Naive thymus-derived CD8-positive, alpha-beta T cell (primary cell): ENCODE measurements at regions not wholly inside any gene's neighbourhood (a gene's known extent, or its start where the extent isn't known, plus 50 kb on each side); places are given as distances from the start of the nearest gene placed in this dataset.
"Not testable (repeated sequence)": the region's sequence is repeated elsewhere in the genome, so short reads cannot be mapped to it uniquely, and the experiment has no call there.

Source experiments
- ATAC-seq, 2 donors: fragments of 150-1000 bp; cut with Tn5 transposase in 1 of 2; sonication (Bioruptor Pico), chemical (Tn5 transposase) in 1 of 2; 1 replicate in 1 of 2; 2 replicates in 1 of 2; pipeline ENCODE4 v1.10.0; 2021; ENCODE audit warnings: mild to moderate bottlenecking in 2 of 2, moderate library complexity in 2 of 2
- POLR2A ChIA-PET: fragments of 350-600 bp; sonication (Branson Sonifier 250); formaldehyde crosslinking; loops from one replicate; lab custom pipeline; 2021; ENCODE audit warnings: antibody characterized with exemption; lab: Charles Lee
- DNase-seq, 10 donors: peaks; one replicate each; pipeline versions ENCODE4 v3.0.0 to v3.0.0-alpha.2; 2020 to 2022
- H3K27ac Mint-ChIP-seq, 10 donors: one replicate each; pipeline ENCODE4 v1.8.0; 2020 to 2022; ENCODE audit warnings: mild to moderate bottlenecking in 10 of 10, mixed read lengths in 10 of 10, moderate library complexity in 4 of 10, inconsistent platforms in 1 of 10
- H3K27me3 Mint-ChIP-seq, 5 donors: one replicate each; pipeline ENCODE4 v1.8.0; 2021 to 2022; ENCODE audit warnings: mixed read lengths in 5 of 5
- H3K36me3 Mint-ChIP-seq, 3 donors: one replicate each; pipeline ENCODE4 v1.8.0; 2020 to 2022; ENCODE audit warnings: mixed read lengths in 3 of 3, mild to moderate bottlenecking in 2 of 3, inconsistent platforms in 1 of 3
- H3K4me1 Mint-ChIP-seq, 4 donors: one replicate each; pipeline ENCODE4 v1.8.0; 2021 to 2022; ENCODE audit warnings: mixed read lengths in 4 of 4
- H3K4me3 Mint-ChIP-seq, 10 donors: one replicate each; pipeline ENCODE4 v1.8.0; 2020 to 2022; ENCODE audit warnings: mild to moderate bottlenecking in 10 of 10, mixed read lengths in 10 of 10, moderate library complexity in 6 of 10, inconsistent platforms in 1 of 10
- H3K9me3 Mint-ChIP-seq, 9 donors: one replicate each; pipeline ENCODE4 v1.8.0; 2020 to 2022; ENCODE audit warnings: mixed read lengths in 9 of 9, mild to moderate bottlenecking in 3 of 9, inconsistent platforms in 1 of 9, moderate library complexity in 1 of 9

DNA sequence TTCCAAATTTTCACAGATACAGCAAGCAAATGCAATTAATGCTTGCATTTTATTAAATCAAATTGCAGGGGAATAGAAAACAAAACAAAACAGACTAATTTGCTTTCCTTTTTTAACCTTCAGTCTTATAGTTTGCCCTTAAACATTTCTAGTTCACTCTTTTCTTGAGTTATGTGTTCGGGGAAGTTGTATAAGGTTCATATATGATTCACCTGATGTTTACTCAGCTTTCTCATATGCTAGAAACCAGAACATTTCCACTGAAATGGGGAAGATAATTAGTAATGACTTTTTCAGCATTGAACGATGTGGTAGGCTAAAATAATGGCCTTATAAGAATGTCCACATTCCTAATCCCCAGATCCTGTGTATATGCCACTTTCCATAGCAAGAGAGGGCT, 64.6 kb upstream of the NBPF26 start:
- H3K4me1 Mint-ChIP-seq, POLR2A ChIA-PET, ATAC-seq, H3K9me3 Mint-ChIP-seq, DNase-seq, H3K27me3 Mint-ChIP-seq, H3K4me3 Mint-ChIP-seq, H3K27ac Mint-ChIP-seq, H3K36me3 Mint-ChIP-seq: not testable (repeated sequence)

DNA sequence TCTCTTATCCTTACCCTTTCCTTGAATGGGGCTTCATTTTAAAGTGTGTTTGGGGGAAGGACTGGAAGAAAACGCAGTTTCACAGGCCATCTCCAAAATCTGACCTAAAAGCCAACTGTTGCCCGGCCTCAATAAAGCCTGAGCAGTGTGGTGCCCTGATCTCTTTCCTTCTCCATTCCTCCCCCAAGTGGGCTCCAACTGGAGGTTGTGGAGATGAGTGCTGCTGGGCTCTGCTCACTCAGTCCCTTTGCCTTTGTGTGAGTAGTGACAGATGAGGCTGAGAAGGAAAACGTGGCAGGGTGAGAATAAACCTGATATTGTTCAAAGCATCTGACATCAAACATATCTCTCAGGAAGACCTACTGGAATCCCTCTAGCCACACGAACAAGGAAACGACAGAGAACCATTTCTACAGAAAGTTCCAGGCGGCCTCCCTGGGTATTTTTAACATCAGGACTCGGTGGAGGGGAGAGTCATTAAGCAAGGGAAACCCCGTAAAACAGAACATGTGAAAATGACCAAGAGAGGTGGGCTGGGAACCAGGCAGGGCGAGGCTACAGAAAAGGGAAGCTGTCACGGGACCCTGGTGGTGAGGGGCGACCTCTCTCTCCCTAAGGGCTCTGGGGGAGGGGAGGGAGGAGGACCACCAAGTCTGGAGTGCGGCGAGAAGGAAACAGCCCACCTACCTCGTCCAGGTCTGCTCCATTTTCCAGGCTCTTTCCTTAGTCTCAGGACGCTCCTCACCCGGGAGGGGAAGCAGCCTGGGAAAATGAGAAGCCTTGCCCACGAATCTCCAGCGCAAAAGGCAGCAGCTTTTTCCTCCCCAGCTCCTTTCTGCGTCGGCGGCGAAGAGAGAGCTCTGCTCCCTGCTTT, 59.1 kb upstream of the NBPF26 start:
- POLR2A ChIA-PET, H3K27me3 Mint-ChIP-seq, DNase-seq, H3K4me1 Mint-ChIP-seq, H3K36me3 Mint-ChIP-seq, H3K9me3 Mint-ChIP-seq, ATAC-seq: not testable (repeated sequence)
- peak overlapping the region; percentile 59 to 88 (median 83) for H3K4me3 Mint-ChIP-seq
- H3K27ac Mint-ChIP-seq: peak overlapping the region in 4 of 10 donors; percentile 46 to 80 (median 60)

DNA sequence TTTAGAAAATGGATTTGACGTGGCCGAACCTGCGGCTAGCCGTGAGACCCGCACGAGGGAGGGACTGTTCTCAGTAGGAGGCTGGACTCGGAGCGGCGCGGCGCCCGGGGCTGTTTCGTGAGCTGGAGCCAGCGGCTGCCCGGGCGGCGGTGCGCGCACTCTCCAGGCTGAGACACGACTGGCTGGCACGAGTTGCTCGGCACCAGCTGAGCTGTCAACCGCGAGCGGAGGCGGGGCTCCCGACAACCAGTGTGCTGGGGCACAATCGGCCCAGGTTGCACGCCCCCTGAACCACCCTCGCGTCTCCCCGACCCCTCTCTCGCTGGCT, 58.5 kb upstream of the NBPF26 start:
- POLR2A ChIA-PET, H3K27me3 Mint-ChIP-seq, H3K36me3 Mint-ChIP-seq, H3K4me1 Mint-ChIP-seq, H3K9me3 Mint-ChIP-seq: not testable (repeated sequence)
- peak; percentile 99 for ATAC-seq
- peak in 5 of 10 donors; percentile 1 to 34 (median 8) for DNase-seq
- H3K27ac Mint-ChIP-seq: peak overlapping the region in 4 of 10 donors; percentile 46 to 80 (median 60)
- peak overlapping the region; percentile 59 to 88 (median 83) for H3K4me3 Mint-ChIP-seq

DNA sequence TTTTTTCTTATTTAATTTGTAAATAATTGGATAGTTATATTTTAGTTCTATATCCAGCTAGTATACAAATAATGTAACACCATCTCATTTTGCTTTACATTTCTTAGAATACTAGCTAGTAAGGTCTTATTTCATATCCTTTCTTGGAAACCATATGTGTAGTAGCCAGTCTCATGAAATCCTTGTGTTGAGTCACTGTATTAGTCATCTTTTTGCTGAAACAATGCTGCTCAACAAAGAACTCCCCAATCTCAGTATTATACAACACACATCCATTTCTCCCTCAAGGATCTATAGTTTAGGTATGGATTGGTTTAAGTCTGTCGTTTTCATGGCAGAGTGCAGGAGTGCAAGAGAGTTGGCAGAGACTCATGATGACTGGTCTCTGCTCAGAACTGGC, 55.6 kb upstream of the NBPF26 start:
- H3K4me3 Mint-ChIP-seq, H3K9me3 Mint-ChIP-seq, H3K27me3 Mint-ChIP-seq, DNase-seq, H3K27ac Mint-ChIP-seq, H3K36me3 Mint-ChIP-seq, H3K4me1 Mint-ChIP-seq, ATAC-seq, POLR2A ChIA-PET: not testable (repeated sequence)
